HG02763 (cell line): ENCODE measurements at regions not wholly inside any gene's neighbourhood (a gene's known extent, or its start where the extent isn't known, plus 50 kb on each side); places are given as distances from the start of the nearest gene placed in this dataset.

Source experiments
- ATAC-seq: cut with Tn5 transposase; IDR thresholded peaks from one replicate; pipeline ENCODE4 v1.9.1; 2021; ENCODE audit warnings: mild to moderate bottlenecking, moderate library complexity; ENCODE audit not compliant: unreplicated experiment

GRCh38 chr7:17016402-17017010 is 134.7 kb upstream of the AGR3 start:
- ATAC-seq: no peak

GRCh38 chr7:17019106-17019505 is 137.3 kb upstream of the AGR3 start:
- no peak for ATAC-seq

- ATAC-seq: no peak
Observed at GRCh38 chr7:17020250-17020649, 138.5 kb upstream of the AGR3 start.

GRCh38 chr7:17021205-17021604 is 139.4 kb upstream of the AGR3 start:
- no peak for ATAC-seq

GRCh38 chr7:17022920-17023319 is 141.1 kb upstream of the AGR3 start:
- no peak for ATAC-seq

- no peak for ATAC-seq
Observed at GRCh38 chr7:17026269-17026668, 144.5 kb upstream of the AGR3 start.

- no peak for ATAC-seq
Observed at GRCh38 chr7:17027143-17027788, 145.5 kb upstream of the AGR3 start.

GRCh38 chr7:17027789-17028152 is 146.0 kb upstream of the AGR3 start:
- no peak for ATAC-seq

- no peak for ATAC-seq
Observed at GRCh38 chr7:17029150-17029549, 147.4 kb upstream of the AGR3 start.

- ATAC-seq: no peak
Observed at GRCh38 chr7:17030559-17030958, 148.8 kb upstream of the AGR3 start.

- no peak for ATAC-seq
Observed at GRCh38 chr7:17031906-17032551, 150.2 kb upstream of the AGR3 start.

- no peak for ATAC-seq
Observed at GRCh38 chr7:17033245-17033644, 151.5 kb upstream of the AGR3 start.

- ATAC-seq: no peak
Observed at GRCh38 chr7:17036584-17036983, 154.8 kb upstream of the AGR3 start.

- ATAC-seq: no peak
Observed at GRCh38 chr7:17037356-17037755, 155.6 kb upstream of the AGR3 start.

GRCh38 chr7:17038160-17038782 is 156.5 kb upstream of the AGR3 start:
- ATAC-seq: no peak

- no peak for ATAC-seq
Observed at GRCh38 chr7:17038783-17039170, 157.0 kb upstream of the AGR3 start.

GRCh38 chr7:17039372-17039771 is 157.6 kb upstream of the AGR3 start:
- ATAC-seq: no peak

- ATAC-seq: no peak
Observed at GRCh38 chr7:17040716-17041115, 158.9 kb upstream of the AGR3 start.

- no peak for ATAC-seq
Observed at GRCh38 chr7:17041324-17041723, 159.5 kb upstream of the AGR3 start.

- ATAC-seq: no peak
Observed at GRCh38 chr7:17042211-17042610, 160.4 kb upstream of the AGR3 start.

- ATAC-seq: no peak
Observed at GRCh38 chr7:17043012-17043877, 161.5 kb upstream of the AGR3 start.
